Kasumi-1 (cell line): ENCODE measurements at regions not wholly inside any gene's neighbourhood (a gene's known extent, or its start where the extent isn't known, plus 50 kb on each side); places are given as distances from the start of the nearest gene placed in this dataset.
"Not testable (repeated sequence)": the region's sequence is repeated elsewhere in the genome, so short reads cannot be mapped to it uniquely, and the experiment has no call there.

Source experiments
- DNase-seq, 2 experiments: peaks; one replicate each; lab custom pipeline; 2025; lab: John Stamatoyannopoulos, UW

DNA sequence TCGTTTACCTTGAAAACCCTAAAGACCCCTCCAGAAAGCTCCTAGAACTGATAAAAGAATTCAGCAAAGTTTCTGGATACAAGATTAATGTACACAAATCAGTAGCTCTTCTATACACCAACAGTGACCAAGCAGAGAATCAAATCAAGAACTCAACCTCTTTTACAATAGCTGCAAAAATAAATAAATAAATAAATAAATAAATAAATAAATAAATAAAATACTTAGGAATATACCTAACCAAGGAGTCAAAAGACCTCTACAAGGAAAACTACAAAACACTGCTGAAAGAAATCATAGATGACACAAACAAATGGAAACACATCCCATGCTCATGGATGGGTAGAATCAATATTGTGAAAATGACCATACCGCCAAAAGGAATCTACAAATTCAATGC, 186.8 kb upstream of the EOLA2 start:
- DNase-seq = not testable (repeated sequence)

- no peak for DNase-seq
These were observed 188.9 kb upstream of the EOLA2 start for GRCh38 chrX:150127216-150127615.

- DNase-seq = no peak
These were observed 205.6 kb upstream of the EOLA2 start for GRCh38 chrX:150143721-150144440.

GRCh38 chrX:150146271-150146896, 208.1 kb upstream of the EOLA2 start:
- no peak for DNase-seq

GRCh38 chrX:150148749-150149672, 210.7 kb upstream of the EOLA2 start:
- DNase-seq = no peak

DNA sequence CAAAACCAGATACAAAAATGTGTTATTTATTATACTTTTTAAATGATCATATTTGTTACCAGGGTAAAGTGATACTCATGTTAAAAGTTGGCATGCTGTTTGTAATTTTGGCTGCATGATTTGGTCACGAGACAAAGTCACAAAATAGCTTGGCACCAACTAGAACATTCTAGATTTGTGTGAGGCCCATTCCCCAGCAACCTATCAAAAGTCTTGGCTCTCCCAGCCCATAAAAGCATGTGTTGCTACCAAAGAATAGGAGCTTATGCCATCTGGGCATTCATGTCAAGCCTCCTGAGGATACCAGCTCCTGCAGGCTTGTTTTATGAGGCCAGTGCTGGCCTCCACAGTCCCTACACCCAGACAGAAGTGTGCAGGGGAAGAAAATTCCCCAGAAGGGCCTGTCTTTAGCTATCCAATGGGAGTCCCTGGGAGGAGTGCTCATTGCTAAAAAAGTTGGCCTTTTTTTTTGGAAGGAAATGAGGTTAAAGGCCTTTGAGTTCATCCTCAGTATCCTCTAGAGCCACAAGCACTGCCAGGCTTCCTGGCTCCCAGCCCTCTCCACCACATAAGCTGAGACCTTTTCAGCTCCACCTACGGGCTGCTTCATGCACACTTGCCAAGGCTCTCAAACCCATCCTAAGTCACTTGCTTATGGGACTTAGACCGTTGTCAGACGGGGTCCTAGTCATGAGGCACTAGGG, 211.9 kb upstream of the EOLA2 start:
- no peak for DNase-seq

DNA sequence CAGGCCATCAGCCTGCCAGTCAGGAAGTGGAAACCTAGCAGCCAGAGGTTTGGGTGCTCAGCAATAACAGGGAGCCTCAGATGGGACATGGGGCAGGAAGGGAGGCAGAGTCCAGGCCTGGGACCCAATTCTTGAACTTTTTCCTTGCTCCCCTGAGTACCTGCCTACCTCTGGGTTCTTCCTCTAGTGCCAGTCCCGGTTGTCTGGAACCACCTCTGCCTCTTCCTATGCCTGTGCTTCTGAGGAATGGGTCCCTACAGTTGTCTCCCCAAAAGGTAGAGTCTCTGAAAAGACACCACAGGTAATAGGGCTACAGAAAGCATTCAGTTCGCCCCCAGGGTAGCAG, 212.4 kb upstream of the MAMLD1 start:
- no peak for DNase-seq

DNA sequence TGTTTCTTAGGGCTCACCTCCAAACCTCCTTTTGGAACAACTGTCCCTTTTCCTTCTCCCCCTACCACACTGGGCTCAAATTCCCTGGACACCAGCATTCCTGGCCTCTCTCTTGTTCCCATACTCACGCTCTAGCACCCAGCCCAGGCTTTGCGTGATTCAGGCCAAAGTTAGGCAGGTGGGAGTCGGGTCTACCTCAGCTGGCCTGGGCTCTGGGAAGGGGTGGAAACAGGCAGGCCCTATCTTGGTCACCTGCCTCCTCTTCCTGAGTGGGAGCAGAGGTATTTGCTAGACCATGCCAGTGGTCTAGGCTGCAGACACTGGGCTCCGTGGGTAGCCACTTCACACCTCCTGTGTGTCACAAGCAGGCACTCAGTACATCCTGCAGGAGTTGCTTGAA, 211.1 kb upstream of the MAMLD1 start:
- DNase-seq = no peak

- DNase-seq = no peak
These were observed 210.6 kb upstream of the MAMLD1 start for GRCh38 chrX:150152546-150152945.

DNA sequence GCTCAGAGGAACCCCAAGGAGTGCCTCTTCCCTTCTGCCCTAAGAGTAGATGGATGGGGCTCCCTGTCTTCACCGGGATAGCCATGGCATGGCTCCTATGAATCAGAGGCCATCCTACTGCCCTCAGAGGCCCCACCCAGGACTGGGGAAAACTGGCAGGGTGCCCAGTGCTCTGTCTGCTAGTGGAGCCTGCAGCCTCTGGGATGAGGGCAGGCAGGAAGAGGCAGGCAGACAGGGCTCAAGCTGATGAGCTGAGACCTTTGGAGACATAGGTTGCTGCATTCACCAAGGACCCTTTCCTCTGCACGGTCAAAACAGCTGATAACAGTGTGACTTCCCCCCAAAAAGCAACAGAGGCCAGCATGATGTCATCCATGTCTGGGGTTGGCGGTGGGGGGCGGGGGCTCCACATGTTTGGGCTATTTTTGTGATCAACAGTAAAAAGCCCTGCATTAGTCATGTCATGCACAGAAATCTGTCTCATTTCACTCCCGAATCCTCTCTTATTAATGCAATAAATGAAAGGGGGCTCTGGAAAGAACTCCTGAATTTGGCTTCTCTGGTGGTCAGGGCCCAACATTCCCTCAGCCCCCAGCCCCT, 207.6 kb upstream of the MAMLD1 start:
- no peak for DNase-seq

DNA sequence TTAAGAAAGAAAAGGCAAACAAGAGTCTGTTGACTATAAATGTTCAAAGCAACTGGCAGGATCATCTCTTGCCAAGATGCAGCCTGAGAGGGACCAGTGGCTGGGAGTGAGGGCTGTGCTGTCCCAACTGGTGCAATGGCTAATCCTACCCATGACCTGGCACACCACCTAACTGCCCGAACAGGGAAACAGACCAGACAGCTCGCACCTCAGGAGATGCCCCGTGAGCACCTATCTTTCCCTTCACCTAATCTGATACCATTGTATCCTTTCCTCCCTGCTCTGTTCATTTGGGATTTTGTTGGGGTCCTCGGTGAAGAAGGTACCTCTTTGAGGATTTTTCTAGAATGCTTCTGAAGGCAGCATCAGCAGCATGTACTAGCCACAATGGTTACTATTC, 206.5 kb upstream of the MAMLD1 start:
- DNase-seq = no peak

- no peak for DNase-seq
These were observed 205.8 kb upstream of the MAMLD1 start for GRCh38 chrX:150157291-150157690.

- DNase-seq = no peak
These were observed 204.4 kb upstream of the MAMLD1 start for GRCh38 chrX:150158554-150159332.

GRCh38 chrX:150159537-150159936, 203.6 kb upstream of the MAMLD1 start:
- no peak for DNase-seq

DNA sequence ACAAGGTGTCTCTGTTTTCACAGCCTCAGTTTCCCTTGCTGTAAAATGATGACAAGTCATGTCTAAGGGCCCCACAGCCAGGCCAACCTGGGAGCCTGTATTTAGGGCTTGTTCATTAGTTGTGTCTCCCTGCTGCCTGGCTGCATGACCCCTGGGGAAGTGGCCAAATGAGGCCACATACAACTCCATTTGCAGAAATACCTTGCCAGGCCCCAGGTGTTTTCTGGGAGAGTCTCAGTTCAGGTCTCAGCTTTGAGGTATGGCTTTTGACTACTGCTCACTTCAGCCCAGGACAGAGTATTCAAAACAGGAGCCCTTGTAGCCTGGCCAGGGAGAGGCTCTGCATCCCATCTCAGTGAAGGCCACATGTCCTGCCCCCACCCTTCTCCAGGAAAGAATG, 202.5 kb upstream of the MAMLD1 start:
- no peak for DNase-seq

- DNase-seq = no peak
These were observed 201.9 kb upstream of the MAMLD1 start for GRCh38 chrX:150161193-150161592.

GRCh38 chrX:150162141-150162540, 201.0 kb upstream of the MAMLD1 start:
- DNase-seq = no peak

DNA sequence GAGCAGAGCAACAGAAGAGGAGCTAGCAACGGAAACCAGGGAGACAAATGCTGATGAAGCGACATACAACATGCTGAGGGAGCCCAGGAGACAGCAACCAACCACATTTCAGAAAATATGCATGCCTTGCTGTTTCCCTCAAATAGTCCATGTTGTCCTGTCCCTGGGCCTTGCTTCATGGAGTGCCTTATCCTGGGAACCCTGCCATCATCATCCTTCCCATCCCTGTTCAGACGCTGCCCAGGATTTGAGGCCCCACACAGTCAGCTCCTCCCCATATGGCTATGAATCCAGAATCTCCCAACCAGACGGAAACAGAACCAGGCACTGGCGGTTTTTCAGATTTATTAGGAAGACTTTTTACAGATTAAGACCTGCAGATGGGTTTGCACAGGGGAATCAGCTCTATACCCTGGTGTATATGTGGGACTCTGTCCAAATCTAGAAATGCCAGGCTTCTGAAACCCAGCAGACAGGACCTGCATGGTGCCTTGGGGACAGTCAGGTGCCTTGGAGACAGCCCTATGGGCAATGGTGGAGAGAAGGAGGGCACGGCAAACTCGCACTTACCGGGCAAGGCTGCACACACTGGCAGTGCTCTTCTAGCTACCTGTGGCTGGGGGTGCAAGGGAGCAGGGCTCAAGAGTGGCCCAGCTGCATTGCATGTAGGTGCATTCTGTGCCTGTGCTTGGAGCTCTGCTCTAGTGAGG, 199.7 kb upstream of the MAMLD1 start:
- DNase-seq = no peak

- DNase-seq = no peak
These were observed 199.0 kb upstream of the MAMLD1 start for GRCh38 chrX:150163956-150164726.
